Nephron (organoid): ENCODE measurements at regions not wholly inside any gene's neighbourhood (a gene's known extent, or its start where the extent isn't known, plus 50 kb on each side); places are given as distances from the start of the nearest gene placed in this dataset.

Source experiments
- H3K27ac Mint-ChIP-seq, 3 experiments: 2 replicates each; pipeline ENCODE4 v1.8.0; 2020; ENCODE audit warnings: mixed read lengths in 3 of 3, mild to moderate bottlenecking in 2 of 3, moderate library complexity in 1 of 3
- H3K27me3 Mint-ChIP-seq: 2 replicates; pipeline ENCODE4 v1.8.0; 2021; ENCODE audit warnings: low read depth, mild to moderate bottlenecking, moderate library complexity, mixed read lengths
- H3K36me3 Mint-ChIP-seq: 2 replicates; pipeline ENCODE4 v1.8.0; 2020; ENCODE audit warnings: low read depth, mixed read lengths
- H3K4me1 Mint-ChIP-seq: 2 replicates; pipeline ENCODE4 v1.8.0; 2020; ENCODE audit warnings: mixed read lengths
- H3K4me3 Mint-ChIP-seq, 3 experiments: 2 replicates each; pipeline ENCODE4 v1.8.0; 2020; ENCODE audit warnings: mild to moderate bottlenecking in 3 of 3, mixed read lengths in 3 of 3, moderate library complexity in 2 of 3
- H3K9me3 Mint-ChIP-seq: 2 replicates; pipeline ENCODE4 v1.8.0; 2020; ENCODE audit warnings: mixed read lengths
- TF ChIP-seq, protein P1 (sequence below), 3 experiments: fragments of 200-600 bp; sonication (generic); IDR thresholded peaks; one replicate each; pipeline ENCODE4 v1.5.0; 2021; ENCODE audit warnings: antibody characterized with exemption in 3 of 3; ENCODE audit not compliant: unreplicated experiment in 3 of 3

DNA sequence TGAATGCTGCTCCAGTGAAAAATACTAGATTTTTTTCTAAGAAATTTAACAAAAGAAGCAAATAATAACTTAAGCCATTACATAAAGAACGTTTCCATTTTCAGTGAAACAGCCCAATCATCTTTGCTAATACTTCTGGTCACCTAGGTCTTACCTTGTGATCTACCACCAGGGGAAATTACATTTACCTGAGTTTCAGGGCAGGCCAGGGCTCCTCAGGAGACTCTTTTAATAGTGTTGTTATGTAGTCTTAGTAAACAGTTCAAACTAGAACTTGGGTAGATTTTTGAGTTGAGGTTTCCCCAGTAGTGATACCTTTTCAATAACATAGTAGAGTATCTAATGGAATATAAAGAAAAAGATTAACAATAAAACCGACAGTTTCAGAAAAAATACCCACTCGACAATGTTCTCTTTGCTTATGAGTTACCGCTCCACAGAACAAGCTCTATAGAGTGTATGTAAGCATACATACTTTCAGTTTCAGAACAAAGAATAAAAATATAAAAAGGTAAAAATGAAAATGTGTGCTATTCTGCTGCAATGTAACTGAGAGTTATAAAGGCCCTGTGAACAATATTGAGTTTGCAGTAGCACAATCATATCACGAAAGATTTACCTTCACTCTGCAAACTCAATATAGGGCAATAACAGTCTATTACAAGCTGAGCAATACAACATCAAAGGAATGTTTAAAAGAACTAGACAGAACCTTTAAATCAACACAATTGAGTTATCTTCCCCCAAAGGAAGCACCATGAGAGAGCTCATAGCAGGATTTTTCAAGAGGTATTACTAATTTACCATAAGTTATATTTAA lies 165.8 kb downstream of the ATOH1 start:
- no peaks in the 10 kb centered on the region for H3K4me1 Mint-ChIP-seq
- no peaks in the 10 kb centered on the region for H3K36me3 Mint-ChIP-seq
- H3K4me3 Mint-ChIP-seq: no peak overlapping the region
- H3K27ac Mint-ChIP-seq: no peak overlapping the region
- no peaks in the 10 kb centered on the region for H3K9me3 Mint-ChIP-seq
- peaks cover 3% of the 10 kb centered on the region for H3K27me3 Mint-ChIP-seq
- TF ChIP-seq, protein P1, sequence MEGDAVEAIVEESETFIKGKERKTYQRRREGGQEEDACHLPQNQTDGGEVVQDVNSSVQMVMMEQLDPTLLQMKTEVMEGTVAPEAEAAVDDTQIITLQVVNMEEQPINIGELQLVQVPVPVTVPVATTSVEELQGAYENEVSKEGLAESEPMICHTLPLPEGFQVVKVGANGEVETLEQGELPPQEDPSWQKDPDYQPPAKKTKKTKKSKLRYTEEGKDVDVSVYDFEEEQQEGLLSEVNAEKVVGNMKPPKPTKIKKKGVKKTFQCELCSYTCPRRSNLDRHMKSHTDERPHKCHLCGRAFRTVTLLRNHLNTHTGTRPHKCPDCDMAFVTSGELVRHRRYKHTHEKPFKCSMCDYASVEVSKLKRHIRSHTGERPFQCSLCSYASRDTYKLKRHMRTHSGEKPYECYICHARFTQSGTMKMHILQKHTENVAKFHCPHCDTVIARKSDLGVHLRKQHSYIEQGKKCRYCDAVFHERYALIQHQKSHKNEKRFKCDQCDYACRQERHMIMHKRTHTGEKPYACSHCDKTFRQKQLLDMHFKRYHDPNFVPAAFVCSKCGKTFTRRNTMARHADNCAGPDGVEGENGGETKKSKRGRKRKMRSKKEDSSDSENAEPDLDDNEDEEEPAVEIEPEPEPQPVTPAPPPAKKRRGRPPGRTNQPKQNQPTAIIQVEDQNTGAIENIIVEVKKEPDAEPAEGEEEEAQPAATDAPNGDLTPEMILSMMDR (IDR thresholded peaks at IDR 0.05; ENCODE audit: unreplicated experiment in 3 of 3): no peak

DNA sequence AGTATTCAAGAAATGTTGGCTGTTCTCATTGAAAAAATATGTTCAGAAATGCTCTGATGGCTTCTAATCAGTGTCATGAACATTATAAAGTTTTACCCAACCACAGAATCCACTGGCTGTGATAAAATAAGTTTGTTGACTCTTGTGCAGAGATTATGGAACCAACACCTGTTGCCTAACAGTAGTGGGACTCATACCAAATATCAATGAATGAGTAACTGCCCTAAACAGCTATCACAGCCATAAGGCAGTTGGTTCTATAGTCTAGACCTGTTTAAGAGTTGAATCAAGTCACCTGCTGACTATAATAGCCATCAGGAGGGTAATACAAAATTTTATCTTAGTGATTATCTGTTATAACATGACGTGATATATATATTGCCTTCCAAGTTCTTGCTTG lies 168.3 kb downstream of the ATOH1 start:
- Mint-ChIP-seq H3K4me1 (no peaks in the 10 kb centered on the region), H3K9me3 (no peaks in the 10 kb centered on the region), H3K36me3 (no peaks in the 10 kb centered on the region), H3K27me3 (no peaks in the 10 kb centered on the region), H3K4me3 (no peak overlapping the region), H3K27ac (no peak overlapping the region)
- TF ChIP-seq, protein P1 (IDR thresholded peaks at IDR 0.05; ENCODE audit: unreplicated experiment in 3 of 3): no peak

DNA sequence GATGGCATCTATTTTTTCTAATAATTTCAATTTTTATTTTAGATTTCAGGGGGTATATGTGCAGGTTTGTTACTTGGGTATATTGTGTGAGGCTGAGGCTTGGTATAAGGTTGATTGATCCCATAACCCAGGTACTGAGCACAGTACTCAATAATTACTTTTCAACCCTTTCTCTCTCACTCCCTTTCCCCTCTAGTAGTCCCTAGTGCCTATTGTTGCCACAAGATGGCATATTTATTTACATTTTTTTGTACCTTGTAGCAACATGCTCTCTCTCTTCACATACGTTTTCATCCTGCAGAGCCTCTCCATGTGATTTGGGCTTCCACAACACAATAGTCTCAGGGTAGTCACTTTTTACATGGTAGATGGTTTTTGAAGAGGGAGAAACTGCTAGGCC lies 172.0 kb downstream of the ATOH1 start:
- Mint-ChIP-seq H3K27me3 (no peaks in the 10 kb centered on the region), H3K36me3 (no peaks in the 10 kb centered on the region), H3K4me1 (no peaks in the 10 kb centered on the region), H3K9me3 (no peaks in the 10 kb centered on the region), H3K4me3 (no peak overlapping the region), H3K27ac (no peak overlapping the region)
- TF ChIP-seq, protein P1 (IDR thresholded peaks at IDR 0.05; ENCODE audit: unreplicated experiment in 3 of 3): no peak

DNA sequence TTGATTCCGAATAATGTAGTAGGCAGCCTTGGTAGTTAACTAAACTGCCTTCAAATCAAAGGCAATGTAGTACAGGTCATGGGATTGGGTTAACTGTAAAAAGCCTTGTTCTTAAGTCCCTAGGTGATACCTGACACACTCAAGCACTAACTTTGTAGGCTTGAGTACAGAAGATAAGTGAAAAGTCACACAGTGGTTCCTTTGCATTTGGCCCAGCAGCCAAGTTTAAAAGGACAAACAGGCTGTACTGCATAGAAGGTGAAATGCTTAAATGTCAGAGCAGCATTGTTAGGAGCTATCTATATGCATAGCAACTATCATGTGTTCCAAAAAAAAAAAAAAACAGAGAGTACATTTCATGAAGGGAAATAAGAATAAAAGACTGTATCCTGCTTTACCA lies 178.4 kb downstream of the ATOH1 start:
- Mint-ChIP-seq H3K36me3 (no peaks in the 10 kb centered on the region), H3K4me3 (no peak overlapping the region), H3K27me3 (no peaks in the 10 kb centered on the region), H3K4me1 (no peaks in the 10 kb centered on the region), H3K27ac (no peak overlapping the region), H3K9me3 (no peaks in the 10 kb centered on the region)
- TF ChIP-seq, protein P1 (IDR thresholded peaks at IDR 0.05; ENCODE audit: unreplicated experiment in 3 of 3): no peak

DNA sequence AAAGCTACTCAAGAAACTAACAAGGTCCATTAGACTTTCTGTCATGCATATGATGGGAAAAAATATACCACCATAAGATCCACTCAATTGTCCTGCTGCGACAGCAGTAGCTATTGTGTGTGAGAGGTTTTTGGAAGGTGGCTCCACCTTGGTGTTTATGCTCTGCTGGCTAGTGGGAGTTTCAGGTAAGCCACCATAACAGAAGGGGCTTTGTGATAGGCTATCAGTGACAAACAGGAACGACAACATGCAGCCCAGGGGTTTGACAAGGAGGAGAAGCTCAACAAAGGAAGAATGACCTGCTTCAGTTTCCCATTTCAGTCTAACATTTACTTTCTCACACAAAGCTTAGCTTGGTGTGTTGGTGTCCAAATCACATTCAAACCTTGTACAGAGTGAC lies 182.6 kb downstream of the ATOH1 start:
- Mint-ChIP-seq H3K4me3 (no peak overlapping the region), H3K27ac (no peak overlapping the region), H3K36me3 (no peaks in the 10 kb centered on the region), H3K4me1 (no peaks in the 10 kb centered on the region), H3K9me3 (no peaks in the 10 kb centered on the region), H3K27me3 (no peaks in the 10 kb centered on the region)
- TF ChIP-seq, protein P1 (IDR thresholded peaks at IDR 0.05; ENCODE audit: unreplicated experiment in 3 of 3): no peak
